Neural cell (in vitro differentiated cells): ENCODE measurements at regions not wholly inside any gene's neighbourhood (a gene's known extent, or its start where the extent isn't known, plus 50 kb on each side); places are given as distances from the start of the nearest gene placed in this dataset.

Experiments used
- H2AFZ ChIP-seq: fragments of 200-600, 300-800 bp; sonication (generic), shearing (Covaris generic); 2 replicates; pipeline ENCODE4 v1.6.0; 2014; ENCODE audit warnings: low read depth, mild to moderate bottlenecking, antibody characterized with exemption, low read length, moderate library complexity
- H3F3A ChIP-seq: fragments of 200-600 bp; shearing (Covaris generic); 2 replicates; pipeline ENCODE4 v1.6.1; 2016; ENCODE audit warnings: mild to moderate bottlenecking, moderate library complexity, mixed read lengths, antibody characterized with exemption, low read length; ENCODE audit not compliant: insufficient read depth, poor library complexity, severe bottlenecking
- H3K27ac ChIP-seq: fragments of 200-600, 300-800 bp; sonication (generic), shearing (Covaris generic); 2 replicates; pipeline ENCODE4 v1.5.1; 2014; ENCODE audit warnings: mild to moderate bottlenecking, low read length, moderate library complexity
- H3K27me3 ChIP-seq: fragments of 300-800, 200-600 bp; sonication (generic), shearing (Covaris generic); 2 replicates; pipeline ENCODE4 v1.6.0; 2014; ENCODE audit warnings: mild to moderate bottlenecking, low read depth, low read length, moderate library complexity; ENCODE audit not compliant: insufficient read depth
- H3K36me3 ChIP-seq: fragments of 300-800, 200-600 bp; sonication (generic), shearing (Covaris generic); 2 replicates; pipeline ENCODE4 v1.5.1; 2014; ENCODE audit warnings: mild to moderate bottlenecking, antibody characterized with exemption, low read length, moderate library complexity; ENCODE audit not compliant: insufficient read depth
- H3K4me2 ChIP-seq: fragments of 300-800, 200-600 bp; sonication (generic), shearing (Covaris generic); 2 replicates; pipeline ENCODE4 v1.6.0; 2014; ENCODE audit warnings: mild to moderate bottlenecking, low read length
- H3K4me3 ChIP-seq: fragments of 300-800, 200-600 bp; sonication (generic), shearing (Covaris generic); 2 replicates; pipeline ENCODE4 v1.5.1; 2014; ENCODE audit warnings: mild to moderate bottlenecking, low read length, moderate library complexity
- H3K79me2 ChIP-seq: fragments of 200-600 bp; shearing (Covaris generic); replicated peaks from 2 replicates; pipeline ENCODE4 v1.6.0; 2014; ENCODE audit warnings: mild to moderate bottlenecking, low read length, moderate library complexity; ENCODE audit not compliant: insufficient read depth
- H3K9ac ChIP-seq: fragments of 300-800, 200-600 bp; sonication (generic), shearing (Covaris generic); 2 replicates; pipeline ENCODE4 v1.6.1; 2016; ENCODE audit warnings: mild to moderate bottlenecking, low read length, mixed read lengths
- H3K9me2 ChIP-seq: fragments of 200-600 bp; shearing (Covaris generic); 2 replicates; pipeline ENCODE4 v1.6.1; 2016; ENCODE audit warnings: mild to moderate bottlenecking, low read length, mixed read lengths; ENCODE audit not compliant: insufficient read depth
- H3K9me3 ChIP-seq: fragments of 200-600, 300-800 bp; sonication (generic), shearing (Covaris generic); 2 replicates; pipeline ENCODE4 v1.6.1; 2016; ENCODE audit warnings: mild to moderate bottlenecking, mixed run types, low read length, moderate library complexity, mixed read lengths
- H4K20me1 ChIP-seq: fragments of 200-600 bp; shearing (Covaris generic); 2 replicates; pipeline ENCODE4 v1.6.1; 2016; ENCODE audit warnings: mild to moderate bottlenecking, mixed run types; ENCODE audit not compliant: insufficient read depth
- EP300 ChIP-seq: fragments of 450-650 bp; conservative IDR thresholded peaks from 2 replicates; pipeline ENCODE4 v1.6.1; 2014; ENCODE audit warnings: antibody characterized with exemption, mild to moderate bottlenecking, moderate library complexity; ENCODE audit not compliant: poor library complexity, severe bottlenecking
- EZH2 ChIP-seq: fragments of 200-600, 300-800 bp; shearing (Covaris generic), sonication (generic); IDR thresholded peaks from 2 replicates; pipeline ENCODE4 v1.6.1; 2014; ENCODE audit warnings: antibody characterized with exemption, low read length, borderline replicate concordance, mild to moderate bottlenecking; ENCODE audit not compliant: insufficient read depth, poor library complexity, severe bottlenecking
- MXI1 ChIP-seq: fragments of 450-650 bp; conservative IDR thresholded peaks from 2 replicates; pipeline ENCODE4 v1.6.1; 2014; ENCODE audit warnings: antibody characterized with exemption, mild to moderate bottlenecking; ENCODE audit not compliant: poor library complexity, severe bottlenecking
- POLR2AphosphoS5 ChIP-seq: IDR thresholded peaks from 2 replicates; pipeline ENCODE4 v1.6.1; 2012
- RAD21 ChIP-seq: fragments of 450-650 bp; conservative IDR thresholded peaks from 2 replicates; pipeline ENCODE4 v1.6.1; 2014; ENCODE audit warnings: antibody characterized with exemption, mild to moderate bottlenecking, moderate library complexity
- REST ChIP-seq: IDR thresholded peaks from 2 replicates; pipeline ENCODE4 v1.6.1; 2012; ENCODE audit warnings: borderline replicate concordance
- SMC3 ChIP-seq: fragments of 450-650 bp; conservative IDR thresholded peaks from 2 replicates; pipeline ENCODE4 v1.6.1; 2014; ENCODE audit warnings: antibody characterized with exemption, mild to moderate bottlenecking, moderate library complexity; ENCODE audit not compliant: poor library complexity
- TAF1 ChIP-seq: IDR thresholded peaks from 2 replicates; pipeline ENCODE4 v1.6.1; 2012; ENCODE audit warnings: low read depth
- TF ChIP-seq, protein P1 (sequence below): fragments of 450-650 bp; IDR thresholded peaks from 2 replicates; pipeline ENCODE4 v1.5.1; 2014; ENCODE audit warnings: antibody characterized with exemption, mild to moderate bottlenecking, moderate library complexity; ENCODE audit not compliant: poor library complexity, severe bottlenecking

- TF ChIP-seq, protein P1, sequence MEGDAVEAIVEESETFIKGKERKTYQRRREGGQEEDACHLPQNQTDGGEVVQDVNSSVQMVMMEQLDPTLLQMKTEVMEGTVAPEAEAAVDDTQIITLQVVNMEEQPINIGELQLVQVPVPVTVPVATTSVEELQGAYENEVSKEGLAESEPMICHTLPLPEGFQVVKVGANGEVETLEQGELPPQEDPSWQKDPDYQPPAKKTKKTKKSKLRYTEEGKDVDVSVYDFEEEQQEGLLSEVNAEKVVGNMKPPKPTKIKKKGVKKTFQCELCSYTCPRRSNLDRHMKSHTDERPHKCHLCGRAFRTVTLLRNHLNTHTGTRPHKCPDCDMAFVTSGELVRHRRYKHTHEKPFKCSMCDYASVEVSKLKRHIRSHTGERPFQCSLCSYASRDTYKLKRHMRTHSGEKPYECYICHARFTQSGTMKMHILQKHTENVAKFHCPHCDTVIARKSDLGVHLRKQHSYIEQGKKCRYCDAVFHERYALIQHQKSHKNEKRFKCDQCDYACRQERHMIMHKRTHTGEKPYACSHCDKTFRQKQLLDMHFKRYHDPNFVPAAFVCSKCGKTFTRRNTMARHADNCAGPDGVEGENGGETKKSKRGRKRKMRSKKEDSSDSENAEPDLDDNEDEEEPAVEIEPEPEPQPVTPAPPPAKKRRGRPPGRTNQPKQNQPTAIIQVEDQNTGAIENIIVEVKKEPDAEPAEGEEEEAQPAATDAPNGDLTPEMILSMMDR: no peak
- TF ChIP-seq SMC3 (no peak), TAF1 (no peak), MXI1 (no peak), EP300 (no peak), RAD21 (no peak), POLR2AphosphoS5 (no peak), REST (no peak)
- H3K4me2 ChIP-seq: no peak overlapping the region
- no peaks in the 10 kb centered on the region for H3K36me3 ChIP-seq
- no peaks in the 10 kb centered on the region for H3K9me2 ChIP-seq
- H3K27ac ChIP-seq: no peak overlapping the region
- H3K79me2 ChIP-seq: no peaks in the 10 kb centered on the region
- H3K9me3 ChIP-seq: no peaks in the 10 kb centered on the region
- H3F3A ChIP-seq: no peaks in the 10 kb centered on the region
- H4K20me1 ChIP-seq: no peaks in the 10 kb centered on the region
- H3K27me3 ChIP-seq: no peaks in the 10 kb centered on the region
- no peak overlapping the region for H2AFZ ChIP-seq
- no peak overlapping the region for H3K4me3 ChIP-seq
- H3K9ac ChIP-seq: no peak overlapping the region
These were observed 73.0 kb upstream of the NR3C2 start for GRCh38 chr4:148515248-148515647.

GRCh38 chr4:148514581-148514980 lies 72.4 kb upstream of the NR3C2 start:
- Histone ChIP-seq H3K4me2 (no peak overlapping the region), H3K4me3 (no peak overlapping the region), H2AFZ (no peak overlapping the region), H3K9me2 (no peaks in the 10 kb centered on the region), H3K9me3 (no peaks in the 10 kb centered on the region), H3K9ac (no peak overlapping the region), H3K36me3 (no peaks in the 10 kb centered on the region), H3K79me2 (no peaks in the 10 kb centered on the region), H3F3A (no peaks in the 10 kb centered on the region), H4K20me1 (no peaks in the 10 kb centered on the region), H3K27ac (no peak overlapping the region), H3K27me3 (no peaks in the 10 kb centered on the region)
- TF ChIP-seq MXI1 (no peak), EZH2 (no peak), POLR2AphosphoS5 (no peak), RAD21 (no peak), SMC3 (no peak), EP300 (peak; percentile 27)

DNA sequence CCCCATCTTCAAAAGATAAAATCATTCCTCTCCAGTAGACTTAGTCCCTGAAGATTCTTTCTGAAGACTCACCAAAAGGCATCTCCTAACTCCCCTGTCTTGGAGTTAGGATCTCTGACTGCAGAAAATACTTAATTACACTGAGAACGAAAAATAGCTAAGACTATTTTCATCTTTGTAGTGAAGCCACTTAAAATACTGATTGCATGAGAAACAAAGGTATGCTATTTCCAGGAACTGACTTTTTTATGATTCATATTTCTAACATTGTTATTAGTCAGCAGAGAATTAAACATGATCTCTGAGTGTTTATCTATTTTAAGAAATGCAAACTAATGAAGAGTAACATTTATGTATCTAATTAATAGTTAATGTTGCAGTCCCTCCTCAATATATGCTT lies 71.8 kb upstream of the NR3C2 start:
- H3K27me3 ChIP-seq: no peaks in the 10 kb centered on the region
- TF ChIP-seq EZH2: no peak
- TF ChIP-seq POLR2AphosphoS5: no peak
- TF ChIP-seq, protein P1: no peak
- TF ChIP-seq EP300: no peak
- TF ChIP-seq MXI1: no peak
- no peak for TF ChIP-seq RAD21
- no peak for TF ChIP-seq TAF1
- TF ChIP-seq REST: no peak
- TF ChIP-seq SMC3: no peak

More for the DNA sequence above, 71.8 kb upstream of the NR3C2 start:
- no peak overlapping the region for H3K4me3 ChIP-seq
- H3K9me3 ChIP-seq: no peaks in the 10 kb centered on the region
- H3K27ac ChIP-seq: no peak overlapping the region
- no peaks in the 10 kb centered on the region for H3K36me3 ChIP-seq
- H2AFZ ChIP-seq: no peak overlapping the region
- no peaks in the 10 kb centered on the region for H4K20me1 ChIP-seq
- H3K79me2 ChIP-seq: no peaks in the 10 kb centered on the region
- no peak overlapping the region for H3K4me2 ChIP-seq
- H3F3A ChIP-seq: no peaks in the 10 kb centered on the region
- H3K9ac ChIP-seq: no peak overlapping the region
- no peaks in the 10 kb centered on the region for H3K9me2 ChIP-seq
